HG03342 (cell line): ENCODE measurements at regions not wholly inside any gene's neighbourhood (a gene's known extent, or its start where the extent isn't known, plus 50 kb on each side); places are given as distances from the start of the nearest gene placed in this dataset.

Source experiments
- ATAC-seq: cut with Tn5 transposase; IDR thresholded peaks from one replicate; pipeline ENCODE4 v1.9.1; 2021; ENCODE audit warnings: mild to moderate bottlenecking, moderate library complexity; ENCODE audit not compliant: unreplicated experiment

DNA sequence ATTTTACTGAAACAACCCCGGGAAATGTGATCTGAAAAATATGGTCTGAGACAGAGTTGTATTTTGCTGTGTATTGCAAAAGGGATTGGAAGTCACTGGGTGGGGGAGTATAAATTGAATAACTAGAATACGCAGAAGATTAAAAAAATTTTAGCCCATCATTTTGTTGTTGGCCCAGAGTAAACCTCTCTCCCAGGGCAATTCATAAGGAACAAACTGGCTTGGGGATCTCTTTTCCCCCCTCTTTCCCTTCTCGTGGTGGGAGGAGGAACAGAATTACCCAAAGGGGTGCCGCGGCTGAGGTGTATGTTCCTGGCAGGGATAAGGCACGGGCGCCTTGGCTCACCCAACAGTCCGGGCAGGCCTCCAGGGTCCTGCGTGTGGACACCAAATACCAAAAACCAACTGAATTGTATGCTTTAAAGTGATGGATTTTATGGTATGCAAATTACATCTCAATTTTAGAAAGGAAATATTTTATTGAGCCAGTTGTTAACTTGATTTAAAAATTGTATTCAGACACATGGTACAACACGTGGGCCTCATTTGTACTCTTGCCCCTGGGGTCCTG, 121.2 kb upstream of the SPRED2 start:
- no peak for ATAC-seq

DNA sequence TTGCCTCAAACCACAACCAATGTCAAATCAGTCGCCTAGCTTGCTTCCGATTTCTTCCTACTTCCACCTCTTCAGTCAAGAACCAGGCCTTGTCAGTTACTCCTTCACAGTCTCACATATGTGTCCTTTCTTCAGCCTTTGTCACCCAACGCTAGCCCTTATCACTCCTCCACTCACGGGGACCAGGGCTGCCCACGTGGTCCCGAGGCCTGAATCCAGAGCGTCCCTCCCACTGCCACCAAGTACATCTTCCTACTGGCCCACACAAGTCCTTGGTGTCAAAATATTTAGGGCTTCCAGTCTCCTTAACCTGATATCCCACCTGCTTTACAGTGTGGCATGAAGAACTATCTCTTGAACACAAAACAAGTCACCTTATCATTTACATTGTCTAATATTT, 119.1 kb upstream of the SPRED2 start:
- ATAC-seq, result no peak

DNA sequence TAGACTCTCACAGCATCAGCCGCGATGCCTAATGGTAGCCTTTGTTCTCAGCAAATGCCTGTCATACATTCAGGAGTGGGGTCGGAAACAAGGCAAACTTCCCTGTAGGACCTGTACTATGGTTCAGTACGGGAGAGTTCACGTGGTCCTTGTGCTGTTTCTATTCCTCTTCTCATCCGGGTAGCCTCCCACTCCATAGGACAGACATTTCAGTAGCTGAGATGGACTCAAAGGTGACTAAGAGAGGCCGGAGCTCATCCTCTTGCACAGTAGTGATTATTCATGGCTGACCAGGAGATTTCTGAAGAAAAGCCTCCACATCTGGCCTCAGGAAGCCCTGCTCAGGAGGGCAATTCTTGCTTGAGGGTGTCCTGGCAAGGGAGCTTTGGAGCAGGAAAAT, 117.8 kb upstream of the SPRED2 start:
- no peak for ATAC-seq

DNA sequence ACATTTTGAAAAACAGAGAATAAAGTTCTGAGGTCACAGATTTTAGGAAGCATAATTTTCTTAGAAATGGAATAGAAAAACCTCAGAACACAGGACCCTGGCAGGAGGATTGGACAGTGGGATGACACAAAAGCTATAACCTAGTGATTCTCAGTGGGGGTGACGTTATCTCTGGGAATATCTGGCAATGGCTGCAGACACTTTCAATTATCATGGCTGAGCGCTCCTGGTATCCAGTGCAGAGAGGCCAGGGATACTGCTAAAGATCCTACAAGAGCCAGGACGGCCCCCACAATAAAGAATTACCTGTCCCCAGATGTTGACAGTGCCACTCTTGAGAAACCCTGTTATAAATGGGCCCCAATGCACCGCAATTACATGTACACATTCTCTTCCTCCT, 117.2 kb upstream of the SPRED2 start:
- ATAC-seq, result no peak

DNA sequence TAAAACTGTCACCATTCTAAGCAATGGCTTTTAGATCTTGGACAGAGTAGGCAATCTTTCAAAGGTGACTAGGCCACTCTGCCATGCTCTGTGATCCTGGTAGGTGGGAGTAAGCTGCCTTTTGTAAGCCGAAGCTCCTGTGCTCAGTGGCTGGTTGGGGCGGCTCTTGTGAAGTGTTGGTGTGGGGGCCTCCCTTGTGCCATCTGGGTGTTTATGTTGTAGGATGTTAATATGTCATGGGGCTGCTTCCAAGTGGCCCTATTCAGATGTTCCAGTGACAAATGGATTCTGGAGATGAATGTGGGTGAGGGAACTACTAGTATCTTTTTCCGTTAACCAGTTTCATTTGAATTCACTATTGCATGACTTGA, 116.8 kb upstream of the SPRED2 start:
- no peak for ATAC-seq

DNA sequence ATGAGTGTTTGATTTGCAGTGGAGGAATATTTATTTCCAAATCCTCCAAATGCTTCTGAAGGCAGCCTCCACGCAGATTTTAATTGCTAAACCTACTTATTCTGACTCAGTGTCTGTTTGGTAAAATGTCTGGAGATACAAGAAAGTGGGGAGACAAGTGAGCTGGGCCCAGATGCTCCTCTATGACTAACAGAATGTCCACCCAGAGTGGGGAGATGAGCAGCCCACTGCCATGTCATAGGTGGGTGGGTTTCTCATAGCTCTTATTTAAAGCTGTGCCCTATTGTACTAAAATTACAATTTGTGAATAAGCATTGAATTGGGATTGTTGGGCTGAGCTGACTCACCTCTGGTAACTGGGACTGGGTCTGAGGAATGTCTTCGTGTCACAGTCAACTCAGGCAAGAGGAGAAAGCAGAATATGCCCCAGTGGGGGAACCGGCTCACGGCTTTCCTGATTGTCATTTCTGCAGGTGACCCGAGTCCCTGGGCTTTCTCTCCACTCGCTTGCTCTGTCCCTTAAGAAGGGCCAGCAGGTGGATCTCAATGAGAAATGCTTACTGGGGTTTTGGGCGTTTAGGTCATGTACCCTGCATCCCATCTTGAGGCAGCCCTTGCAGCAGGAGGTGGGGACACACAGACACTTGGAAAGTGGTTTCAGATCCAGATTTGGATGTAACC, 116.3 kb upstream of the SPRED2 start:
- no peak for ATAC-seq

DNA sequence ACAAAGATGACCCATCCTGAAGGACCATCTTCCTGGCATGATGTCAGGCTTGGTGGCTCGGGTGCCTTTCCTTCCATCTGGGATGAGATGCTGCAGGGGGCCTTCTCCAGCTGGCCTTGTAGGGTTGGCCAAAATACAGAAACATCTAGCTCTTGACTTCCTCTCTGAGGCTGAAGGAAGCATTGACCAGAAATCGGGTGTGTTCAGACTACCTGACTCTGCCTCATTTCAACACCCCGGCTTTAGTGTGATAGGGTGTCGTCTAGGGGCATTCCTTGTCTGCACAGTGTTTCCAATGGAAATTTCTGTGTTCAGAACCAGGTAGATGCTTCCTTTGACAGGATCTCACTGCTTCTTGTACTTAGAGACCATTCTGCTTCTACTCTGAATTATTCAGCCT, 115.7 kb upstream of the SPRED2 start:
- no peak for ATAC-seq

DNA sequence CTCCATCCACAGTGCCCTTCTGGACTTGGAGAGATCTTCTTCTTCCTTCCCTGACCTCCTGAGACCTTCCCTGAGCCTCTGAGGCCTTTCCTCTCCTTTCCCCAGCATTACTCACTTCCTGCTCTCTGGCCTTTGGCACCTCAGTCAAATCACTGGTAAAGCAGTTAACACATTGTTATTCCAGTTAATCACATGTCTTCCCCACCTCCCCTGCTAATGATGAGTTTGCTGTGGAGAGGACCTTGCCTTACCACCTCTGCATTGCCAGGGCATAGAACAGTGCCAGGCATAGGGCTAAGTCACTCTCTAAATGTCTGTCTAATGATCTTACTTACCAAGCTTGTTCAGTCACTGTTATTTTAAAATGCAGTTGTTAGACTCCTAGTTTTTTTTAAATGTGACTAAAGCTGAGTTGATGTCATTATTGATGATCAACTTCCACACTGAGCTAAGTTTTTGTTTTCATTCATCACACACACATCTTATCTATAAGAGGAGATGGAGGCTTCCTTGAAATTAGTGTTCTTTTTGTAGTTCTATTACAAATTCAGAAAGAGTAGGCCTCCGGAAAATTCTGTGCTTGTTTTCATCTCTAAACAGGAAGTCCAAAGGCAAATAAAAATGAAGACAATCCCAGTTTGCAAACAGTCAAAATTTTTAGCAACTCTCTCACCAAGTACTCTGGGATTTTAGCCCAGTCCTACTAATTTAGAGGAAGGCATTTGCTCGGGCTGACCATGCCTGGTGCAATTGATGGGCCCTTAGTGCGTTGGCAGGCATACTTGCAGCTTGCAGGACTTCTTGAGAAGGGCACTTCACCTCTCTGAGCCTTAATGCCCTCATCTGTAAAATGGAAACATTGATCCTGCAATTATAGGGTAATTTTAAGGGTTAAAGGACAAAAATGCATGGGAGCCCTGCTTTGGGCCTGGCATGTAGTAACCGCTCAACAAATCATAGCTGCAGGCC, 113.7 kb upstream of the SPRED2 start:
- ATAC-seq, result no peak

DNA sequence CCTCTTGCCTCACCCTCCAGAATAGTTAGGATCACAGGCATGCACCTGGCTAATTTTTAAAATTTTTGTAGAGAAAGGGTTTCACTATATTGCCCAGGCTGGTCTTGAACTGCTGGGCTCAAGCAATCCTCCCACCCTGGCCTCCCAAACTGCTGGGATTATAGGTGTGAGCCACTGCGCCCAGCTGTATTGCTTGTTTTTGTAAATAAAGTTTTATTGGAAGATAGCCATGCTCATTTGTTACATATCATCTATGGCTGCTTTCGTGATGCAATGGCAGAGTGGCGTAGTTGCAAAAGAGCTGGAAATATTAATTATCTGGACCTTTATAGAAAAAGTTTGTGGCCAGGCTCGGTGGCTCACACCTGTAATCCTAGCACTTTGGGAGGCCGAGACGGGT, 109.4 kb upstream of the SPRED2 start:
- no peak for ATAC-seq

DNA sequence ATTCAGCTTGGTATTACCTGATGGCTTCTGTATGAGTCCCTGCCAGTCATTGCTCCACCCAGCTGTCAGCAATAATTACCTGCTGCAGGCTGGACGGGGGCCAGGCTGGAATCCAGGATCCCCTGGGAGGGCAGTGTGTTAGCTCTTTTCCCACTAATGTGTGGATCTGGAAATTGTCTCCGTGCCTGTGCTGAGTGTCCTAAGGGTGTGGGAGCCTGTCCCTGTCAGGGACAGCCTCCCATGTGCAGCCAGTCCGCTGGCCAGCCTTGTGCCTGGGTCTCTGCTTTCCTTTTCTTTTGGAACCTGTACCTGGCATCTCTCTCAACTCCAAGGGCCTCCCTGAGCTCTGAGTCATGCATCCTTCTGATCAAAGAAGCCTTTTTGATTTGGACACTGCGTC, 107.2 kb upstream of the SPRED2 start:
- no peak for ATAC-seq

DNA sequence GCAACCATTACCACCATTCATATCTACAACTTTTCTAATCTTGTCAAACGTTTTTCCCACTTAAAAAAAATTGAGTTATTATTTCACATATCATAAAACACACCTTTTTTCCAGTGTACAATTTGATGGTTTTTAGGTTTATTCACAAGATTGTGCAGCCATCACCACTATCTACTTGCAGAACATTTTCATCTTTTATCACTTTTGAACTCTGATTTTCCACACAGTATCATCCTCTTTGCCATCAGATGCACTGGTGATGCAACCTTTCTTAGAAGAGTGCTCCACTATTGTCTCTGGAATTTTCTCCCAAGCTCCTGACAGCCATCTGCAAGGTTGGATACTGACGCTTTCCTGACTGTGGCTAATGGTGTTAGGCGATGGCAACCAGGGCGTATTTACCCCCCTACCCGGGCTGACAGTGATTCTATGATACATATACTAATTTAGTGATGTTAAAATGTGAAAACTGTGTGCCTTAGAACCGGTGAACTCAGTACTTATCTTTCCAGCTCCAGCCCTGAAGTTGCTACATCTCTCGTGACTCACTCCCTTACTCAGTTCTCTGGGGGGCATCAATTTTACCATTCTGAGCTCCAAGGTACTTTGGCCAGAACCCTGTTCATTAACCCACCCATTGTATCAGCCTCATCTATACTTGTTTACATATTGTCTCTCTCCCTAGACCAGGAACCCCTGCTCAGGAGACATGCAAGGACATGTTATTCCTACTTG, 105.4 kb upstream of the SPRED2 start:
- no peak for ATAC-seq

DNA sequence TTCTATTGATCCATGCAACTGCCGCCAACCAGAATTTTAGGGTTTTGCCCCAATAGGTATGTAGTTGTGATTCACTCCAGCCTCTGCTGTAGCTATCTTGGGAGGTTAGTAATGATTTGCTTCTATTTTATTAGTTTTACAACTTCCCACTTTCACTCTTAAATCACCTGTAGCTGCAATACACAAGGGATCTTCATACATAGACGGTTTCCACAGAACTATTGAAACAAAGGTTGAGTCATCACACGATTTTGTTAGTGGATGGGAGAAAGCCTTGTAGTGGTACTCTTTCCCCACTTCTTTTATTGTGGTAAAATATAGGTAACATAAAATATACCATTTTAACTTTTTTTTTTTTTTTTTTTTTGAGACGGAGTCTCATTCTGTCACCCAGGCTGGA, 104.2 kb upstream of the SPRED2 start:
- peak; percentile 86 for ATAC-seq

DNA sequence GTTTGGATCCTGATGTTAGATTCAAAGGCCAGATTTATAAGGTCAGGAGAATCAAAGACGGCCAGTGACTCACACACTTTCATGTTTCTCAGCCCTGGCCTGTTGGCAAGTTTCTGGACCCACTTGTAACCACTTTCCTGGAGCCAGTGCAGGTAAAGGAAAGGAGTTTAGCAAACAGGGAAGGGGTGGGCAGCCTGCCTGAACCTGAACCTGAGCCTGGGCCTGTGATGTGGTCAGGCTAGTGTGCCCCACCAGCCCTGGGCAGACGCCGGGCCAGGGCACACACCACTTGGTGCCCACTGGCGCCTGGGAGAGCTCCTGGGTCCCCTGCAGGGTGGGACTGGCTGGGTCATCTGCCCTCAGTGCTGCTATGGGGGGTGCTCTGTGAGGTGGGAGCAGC, 100.5 kb upstream of the SPRED2 start:
- no peak for ATAC-seq

DNA sequence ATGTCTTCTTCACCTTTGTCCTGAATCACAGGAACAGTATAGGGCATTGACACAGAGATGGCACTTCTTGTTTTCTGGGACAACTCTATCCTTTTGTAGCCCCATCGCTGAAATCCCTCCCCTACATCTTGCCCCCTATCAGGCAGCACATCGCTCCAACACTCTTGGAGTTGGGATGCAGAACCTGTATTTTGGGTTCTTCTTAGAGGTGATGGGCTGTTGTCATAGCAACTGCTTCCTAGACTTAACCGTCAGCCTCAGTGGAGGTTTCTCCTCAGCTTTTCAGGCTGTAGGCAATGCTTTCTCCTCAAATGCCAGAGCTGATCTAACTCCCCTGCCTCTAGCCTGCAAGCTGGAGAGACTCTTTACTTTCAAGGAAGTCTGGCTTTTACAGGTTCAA, 99.9 kb upstream of the SPRED2 start:
- ATAC-seq, result no peak

DNA sequence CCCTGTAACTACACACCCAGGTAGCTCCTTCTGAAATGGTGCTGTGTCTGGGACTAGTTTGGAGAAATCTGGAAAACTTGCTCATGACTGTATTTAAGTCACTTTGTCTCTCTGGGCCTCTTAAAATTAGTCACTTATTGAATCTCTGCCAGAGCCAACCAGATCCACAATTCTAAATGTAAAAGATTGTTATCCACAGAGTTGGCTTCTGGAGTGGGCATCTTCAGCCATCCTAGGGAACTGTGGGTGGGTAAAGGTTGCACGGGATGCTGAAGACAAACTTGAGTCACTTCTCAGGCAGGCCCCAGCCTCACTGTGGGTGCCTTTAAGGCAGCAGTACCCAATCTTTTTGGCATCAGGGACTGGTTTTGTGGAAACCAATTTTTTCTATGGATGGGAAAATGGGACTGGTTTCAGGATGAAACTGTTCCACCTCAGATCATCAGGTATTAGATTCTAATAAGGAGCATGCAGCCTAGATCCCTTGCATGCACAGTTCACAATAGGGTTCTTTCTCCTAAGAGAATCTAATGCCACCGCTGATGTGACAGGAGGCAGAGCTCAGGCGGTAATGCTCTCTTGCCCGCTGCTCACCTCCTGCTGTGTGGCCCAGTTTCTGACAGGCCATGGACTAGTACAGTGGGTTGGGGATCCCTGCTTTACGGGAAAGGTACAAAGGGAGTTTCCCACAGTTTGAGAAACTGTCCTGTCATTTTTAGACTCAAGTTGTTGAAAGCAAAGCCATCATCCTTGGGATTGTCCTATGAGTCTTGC, 98.3 kb upstream of the SPRED2 start:
- ATAC-seq, result no peak

DNA sequence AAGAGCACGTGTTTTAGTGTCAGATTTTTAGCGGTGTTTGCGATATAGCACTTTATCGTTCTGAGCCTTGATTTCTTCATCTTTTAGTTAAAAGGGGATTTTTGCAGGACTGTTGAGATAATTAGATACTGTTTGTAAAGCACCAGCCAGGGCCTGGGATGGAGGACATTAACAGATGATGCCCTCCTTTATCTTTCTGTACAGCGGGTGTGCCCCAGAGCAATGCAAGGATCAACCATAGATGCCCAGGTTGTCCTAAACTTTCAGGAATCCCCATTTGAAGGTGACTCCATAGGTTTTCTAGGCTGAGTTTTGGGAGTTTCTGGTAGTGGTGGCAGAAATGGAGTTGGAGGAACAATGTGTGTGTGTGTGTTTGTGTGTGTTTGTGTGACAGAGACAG, 97.0 kb upstream of the SPRED2 start:
- no peak for ATAC-seq

DNA sequence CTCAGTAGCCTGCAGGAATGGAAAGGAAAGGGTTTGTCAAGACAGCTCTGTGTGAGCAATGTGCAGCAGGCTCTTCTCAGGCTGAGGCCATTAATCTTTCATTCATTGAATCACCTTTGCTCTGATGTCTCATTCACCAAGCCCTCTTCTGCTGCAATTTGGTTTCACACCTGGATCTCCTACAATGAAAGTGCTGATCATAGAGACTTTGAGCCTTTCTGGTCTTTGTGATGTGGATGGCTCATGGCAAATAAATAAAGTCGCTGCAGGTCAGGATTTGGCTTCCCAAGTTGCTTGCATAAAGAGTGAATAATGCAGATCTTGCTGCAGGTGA, 95.8 kb upstream of the SPRED2 start:
- ATAC-seq, result no peak

DNA sequence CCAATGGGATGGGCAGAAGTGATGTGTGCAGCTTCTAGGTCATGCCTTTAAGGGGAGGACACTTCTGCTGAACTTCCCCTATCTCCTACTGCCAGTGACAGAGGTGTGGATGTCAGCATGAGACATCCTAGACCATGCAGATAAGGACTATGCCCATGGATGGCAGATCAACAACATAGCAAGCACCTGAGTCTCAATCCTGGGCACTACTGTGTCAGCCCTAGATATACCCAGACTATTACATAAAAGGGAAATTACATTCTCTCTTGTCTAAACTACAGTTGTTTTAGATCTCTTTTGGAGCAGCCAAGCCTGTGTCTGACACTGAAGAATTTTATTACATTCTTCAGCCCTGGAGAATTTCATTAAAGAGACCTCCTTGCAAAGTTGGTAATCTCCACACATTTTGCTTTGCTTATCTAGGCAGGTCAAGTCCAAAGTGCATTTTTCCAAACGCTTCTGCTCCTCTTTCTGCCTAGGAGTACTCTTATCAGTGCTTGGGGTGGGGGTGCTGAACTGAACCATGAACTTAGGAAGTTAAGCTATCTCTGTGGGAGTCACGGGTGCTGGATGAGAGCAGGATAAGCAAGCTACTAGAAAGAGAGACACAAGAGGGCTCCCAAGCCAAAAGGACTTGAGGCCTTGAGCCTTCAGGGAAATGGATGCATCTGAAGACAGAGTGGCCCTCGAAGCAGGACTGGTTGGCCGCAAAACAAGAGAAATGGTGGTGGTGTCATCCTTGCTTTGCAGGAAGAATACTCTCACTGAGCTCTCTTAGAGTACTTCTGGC, 95.2 kb upstream of the SPRED2 start:
- no peak for ATAC-seq

DNA sequence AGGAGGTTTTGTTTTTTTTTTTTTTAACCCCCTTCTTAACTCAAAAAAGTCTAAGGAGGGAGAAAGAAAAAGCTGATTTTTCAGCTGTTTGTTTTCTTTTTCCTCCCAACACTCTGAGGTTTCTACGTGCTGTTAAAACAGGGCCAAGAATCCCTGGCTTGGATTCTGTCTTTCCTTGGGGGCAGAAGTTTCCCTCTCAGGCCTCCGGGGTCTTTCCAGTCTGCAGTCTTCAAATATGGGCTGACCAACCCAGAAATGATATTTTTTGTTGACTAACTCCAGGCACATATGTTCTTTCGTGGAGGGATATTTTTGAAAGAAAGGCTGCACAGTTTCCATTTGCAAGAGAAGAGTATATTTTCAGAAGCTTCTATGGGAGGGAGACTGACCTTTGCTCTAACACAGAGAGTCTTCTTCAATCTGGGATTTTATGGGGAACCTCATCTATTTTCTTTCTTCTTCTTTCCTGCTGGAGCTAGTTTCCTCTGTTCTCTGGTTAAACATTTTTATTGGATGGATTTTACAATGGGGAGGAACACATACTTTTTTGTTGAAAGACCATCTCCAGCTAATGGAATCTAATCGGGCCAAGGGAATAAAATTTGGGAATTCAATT, 93.3 kb upstream of the SPRED2 start:
- ATAC-seq, result no peak

DNA sequence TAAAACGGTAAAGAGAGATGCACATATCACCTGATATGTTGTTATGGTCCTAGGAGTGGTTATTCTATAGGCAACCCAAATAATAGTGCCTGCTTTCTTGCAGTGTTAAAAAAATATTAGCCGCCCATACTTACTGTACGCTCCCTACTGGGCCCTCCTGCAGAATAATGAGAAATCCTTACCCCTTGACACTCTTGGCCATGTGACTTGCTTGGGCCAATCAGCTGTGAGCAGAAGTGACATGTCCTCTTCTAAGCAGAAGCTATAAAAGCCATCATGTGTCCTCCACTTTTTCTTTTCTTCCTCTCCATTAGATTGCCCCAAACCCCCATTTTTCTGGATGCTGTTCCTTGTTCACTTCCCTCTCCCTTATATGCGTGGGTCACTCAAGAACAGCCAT, 90.5 kb upstream of the SPRED2 start:
- ATAC-seq, result no peak
